HCT116 (cell line): ENCODE measurements at regions not wholly inside any gene's neighbourhood (a gene's known extent, or its start where the extent isn't known, plus 50 kb on each side); places are given as distances from the start of the nearest gene placed in this dataset.

Experiments
- ATAC-seq: fragments of 200-7000 bp; cut with Tn5 transposase; 2 replicates; pipeline ENCODE4 v1.9.1; 2020; ENCODE audit warnings: mild to moderate bottlenecking, moderate library complexity
- BruUV-seq: library from RNA; stranded (reverse); fragments of 400-500 nt; replicated peaks from 2 replicates; lab custom pipeline; 2021; lab: Mats Ljungman, UMichigan
- CTCF ChIA-PET: fragments of 300-600 bp; sonication (Branson Sonifier 250); formaldehyde crosslinking; loops from one replicate; lab custom pipeline; 2021; ENCODE audit warnings: antibody characterized with exemption; lab: Charles Lee
- POLR2A ChIA-PET: fragments of 300-600, 350-600 bp; sonication (Branson Sonifier 250); formaldehyde crosslinking; loops from one replicate; lab custom pipeline; 2021; ENCODE audit warnings: antibody characterized with exemption; lab: Charles Lee
- RAD21 ChIA-PET, 2 experiments: fragments of 300-600 bp; sonication (Branson Sonifier 250); formaldehyde crosslinking; loops; one replicate each; lab custom pipeline; 2023; ENCODE audit warnings: low total read pairs in 2 of 2; ENCODE audit not compliant: uncharacterized antibody in 2 of 2, unreplicated experiment in 2 of 2, low non-redundant PET in 1 of 2; lab: Charles Lee
- DNase-seq: peaks from one replicate; pipeline ENCODE4 v3.0.0-alpha.2; 2010; ENCODE audit warnings: low read depth, low spot score
- H2AFZ ChIP-seq: fragments of 200-600 bp; shearing (Covaris generic), sonication (generic); 2 replicates; pipeline ENCODE4 v1.6.1; 2017; ENCODE audit warnings: low read depth, mixed run types, mixed read lengths, antibody characterized with exemption, low read length; ENCODE audit not compliant: poor library complexity, severe bottlenecking
- H3K27ac ChIP-seq: 2 replicates; pipeline ENCODE4 v1.5.1; 2012; ENCODE audit warnings: low read depth, low read length
- H3K27me3 ChIP-seq: fragments of 200-600 bp; sonication (generic); 2 replicates; pipeline ENCODE4 v1.6.1; 2016; ENCODE audit warnings: mixed run types, low read length, mixed read lengths; ENCODE audit not compliant: insufficient read depth
- H3K36me3 ChIP-seq, 2 experiments: fragments of 200-500 bp in 1 of 2; fragments of 200-600 bp in 1 of 2; sonication (Bioruptor generic) in 1 of 2; sonication (generic) in 1 of 2; 2 replicates each; pipeline versions ENCODE4 v1.5.1 to v1.6.1; 2014 to 2016; ENCODE audit warnings: low read length in 2 of 2, inconsistent platforms in 1 of 2, mixed read lengths in 1 of 2, mixed run types in 1 of 2; ENCODE audit not compliant: insufficient read depth in 2 of 2, control insufficient read depth in 1 of 2
- H3K4me1 ChIP-seq, 2 experiments: fragments of 200-600 bp in 1 of 2; sonication (generic) in 1 of 2; 2 replicates each; pipeline versions ENCODE4 v1.5.1 to v1.6.1; 2012 to 2017; ENCODE audit warnings: low read length in 2 of 2, inconsistent platforms in 1 of 2, mild to moderate bottlenecking in 1 of 2, mixed read lengths in 1 of 2, mixed run types in 1 of 2, moderate library complexity in 1 of 2; ENCODE audit not compliant: insufficient read depth in 2 of 2, control insufficient read depth in 1 of 2
- H3K4me2 ChIP-seq: fragments of 200-600 bp; sonication (generic); 2 replicates; pipeline ENCODE4 v1.6.1; 2017; ENCODE audit warnings: mixed run types, low read length, mixed read lengths
- H3K4me3 ChIP-seq, 2 experiments: fragments of 200-600 bp in 1 of 2; sonication (generic) in 1 of 2; replicated peaks in 1 of 2; 2 replicates each; pipeline ENCODE4 v1.5.1; 2011 to 2016; ENCODE audit warnings: low read length in 2 of 2, control low read depth in 1 of 2, low read depth in 1 of 2, mild to moderate bottlenecking in 1 of 2, mixed read lengths in 1 of 2, mixed run types in 1 of 2
- H3K79me2 ChIP-seq: fragments of 200-600 bp; sonication (generic); 2 replicates; pipeline ENCODE4 v1.6.1; 2017; ENCODE audit warnings: mild to moderate bottlenecking, mixed run types, low read length, moderate library complexity, mixed read lengths; ENCODE audit not compliant: insufficient read depth
- H3K9ac ChIP-seq: fragments of 200-600 bp; sonication (generic); 2 replicates; pipeline ENCODE4 v1.6.1; 2016; ENCODE audit warnings: low read length, mixed read lengths
- H3K9me2 ChIP-seq: fragments of 200-600 bp; sonication (generic), shearing (Covaris generic); 2 replicates; pipeline ENCODE4 v1.6.1; 2017; ENCODE audit warnings: mixed run types, mild to moderate bottlenecking, moderate library complexity; ENCODE audit not compliant: insufficient read depth
- H3K9me3 ChIP-seq, 2 experiments: fragments of 200-500 bp in 1 of 2; fragments of 200-600 bp in 1 of 2; sonication (Bioruptor generic) in 1 of 2; sonication (generic) in 1 of 2; 2 replicates each; pipeline ENCODE4 v1.6.1; 2014 to 2017; ENCODE audit warnings: low read length in 2 of 2, mixed read lengths in 2 of 2, inconsistent platforms in 1 of 2, low read depth in 1 of 2, mild to moderate bottlenecking in 1 of 2, mixed run types in 1 of 2, moderate library complexity in 1 of 2; ENCODE audit not compliant: control insufficient read depth in 1 of 2, insufficient read depth in 1 of 2
- H4K20me1 ChIP-seq: fragments of 200-600 bp; sonication (generic), shearing (Covaris generic); 2 replicates; pipeline ENCODE4 v1.6.1; 2017; ENCODE audit warnings: mixed run types, mild to moderate bottlenecking, moderate library complexity; ENCODE audit not compliant: insufficient read depth
- CEBPB ChIP-seq: IDR thresholded peaks from 2 replicates; pipeline ENCODE4 v1.6.1; 2012; ENCODE audit warnings: low read depth
- EGR1 ChIP-seq: IDR thresholded peaks from 2 replicates; pipeline ENCODE4 v1.6.1; 2012; ENCODE audit warnings: low read depth
- ELF1 ChIP-seq: IDR thresholded peaks from 2 replicates; pipeline ENCODE4 v1.6.1; 2012; ENCODE audit warnings: low read depth, borderline replicate concordance
- EZH2 ChIP-seq: fragments of 200-600 bp; sonication (generic); IDR thresholded peaks from 2 replicates; pipeline ENCODE4 v1.6.1; 2017; ENCODE audit warnings: antibody characterized with exemption, mixed run types
- FOSL1 ChIP-seq: IDR thresholded peaks from 2 replicates; pipeline ENCODE4 v1.6.1; 2012; ENCODE audit warnings: low read depth
- POLR2A ChIP-seq: IDR thresholded peaks from 2 replicates; pipeline ENCODE4 v1.7.0; 2011; ENCODE audit warnings: borderline replicate concordance; ENCODE audit not compliant: insufficient read depth, insufficient read length; ENCODE audit errors: extremely low read depth
- POLR2AphosphoS5 ChIP-seq: IDR thresholded peaks from 2 replicates; pipeline ENCODE4 v1.6.1; 2011; ENCODE audit warnings: mild to moderate bottlenecking, low read depth, low read length, moderate library complexity
- RAD21 ChIP-seq: IDR thresholded peaks from 2 replicates; pipeline ENCODE4 v1.6.1; 2012; ENCODE audit warnings: low read depth, mild to moderate bottlenecking
- REST ChIP-seq: IDR thresholded peaks from 2 replicates; pipeline ENCODE4 v1.6.1; 2012; ENCODE audit warnings: low read depth
- SIN3A ChIP-seq: IDR thresholded peaks from 2 replicates; pipeline ENCODE4 v1.6.1; 2012; ENCODE audit warnings: low read depth
- SP1 ChIP-seq: IDR thresholded peaks from 2 replicates; pipeline ENCODE4 v1.6.1; 2012; ENCODE audit warnings: low read depth
- SRF ChIP-seq: IDR thresholded peaks from 2 replicates; pipeline ENCODE4 v1.6.1; 2012; ENCODE audit warnings: low read depth
- TCF7L2 ChIP-seq: IDR thresholded peaks from 2 replicates; pipeline ENCODE4 v1.7.0; 2011; ENCODE audit warnings: borderline replicate concordance, inconsistent platforms; ENCODE audit not compliant: insufficient read depth, insufficient read length; ENCODE audit errors: extremely low read depth
- YY1 ChIP-seq: IDR thresholded peaks from 2 replicates; pipeline ENCODE4 v1.6.1; 2011; ENCODE audit warnings: low read length, low read depth, moderate library complexity, mild to moderate bottlenecking; ENCODE audit not compliant: insufficient replicate concordance; ENCODE audit errors: extremely low read depth
- ZFX ChIP-seq: fragments of 450-650 bp; IDR thresholded peaks from 2 replicates; pipeline ENCODE4 v1.6.1; 2017
- intact Hi-C: fragments of 100-400 bp; cut with micrococcal nuclease; formaldehyde crosslinking; loops from 2 replicates; pipeline ENCODE4 v1.10.0; 2022
- TF ChIP-seq, protein P1 (sequence below): IDR thresholded peaks from 2 replicates; pipeline ENCODE4 v1.6.1; 2012
- TF ChIP-seq, protein P2 (sequence below): IDR thresholded peaks from 2 replicates; pipeline ENCODE4 v1.6.1; 2012

GRCh38 chr3:127121885-127122284 is 71.0 kb upstream of the PRR23E start:
- no peaks in the 10 kb centered on the region for H3K79me2 ChIP-seq
- H4K20me1 ChIP-seq = no peaks in the 10 kb centered on the region
- no peaks in the 10 kb centered on the region for H3K9me2 ChIP-seq
- H3K9ac ChIP-seq = no peak overlapping the region
- H3K27ac ChIP-seq = no peak overlapping the region
- BruUV-seq = no TSS peak
- H3K9me3 ChIP-seq = no peaks in the 10 kb centered on the region
- ChIA-PET POLR2A (no interaction called here), RAD21 (no interaction called here), CTCF (no interaction called here)
- no peaks in the 10 kb centered on the region for H3K4me1 ChIP-seq
- no peak overlapping the region for H3K4me3 ChIP-seq
- H3K4me2 ChIP-seq = no peak overlapping the region
- H2AFZ ChIP-seq = no peak overlapping the region
- H3K36me3 ChIP-seq = no peaks in the 10 kb centered on the region
- ATAC-seq = no peak
- TF ChIP-seq RAD21 (no peak), SRF (no peak), EGR1 (no peak)
- TF ChIP-seq, protein P1, sequence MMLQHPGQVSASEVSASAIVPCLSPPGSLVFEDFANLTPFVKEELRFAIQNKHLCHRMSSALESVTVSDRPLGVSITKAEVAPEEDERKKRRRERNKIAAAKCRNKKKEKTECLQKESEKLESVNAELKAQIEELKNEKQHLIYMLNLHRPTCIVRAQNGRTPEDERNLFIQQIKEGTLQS = no peak
- H3K27me3 ChIP-seq = peaks cover 20% of the 10 kb centered on the region
- no peak for DNase-seq
- intact Hi-C loops = no loop called here

GRCh38 chr3:127123533-127123932 is 69.4 kb upstream of the PRR23E start:
- H3K36me3 ChIP-seq = no peaks in the 10 kb centered on the region
- H3K4me2 ChIP-seq = no peak overlapping the region
- BruUV-seq = no TSS peak
- H3K9me2 ChIP-seq = no peaks in the 10 kb centered on the region
- H3K27me3 ChIP-seq = peaks cover 28% of the 10 kb centered on the region
- ChIA-PET POLR2A (no interaction called here), CTCF (no interaction called here), RAD21 (no interaction called here)
- intact Hi-C loops = no loop called here
- DNase-seq = no peak
- no peaks in the 10 kb centered on the region for H3K79me2 ChIP-seq
- no peak for ATAC-seq
- no peak overlapping the region for H3K4me3 ChIP-seq
- H3K9ac ChIP-seq = no peak overlapping the region
- no peak overlapping the region for H3K27ac ChIP-seq
- no peak overlapping the region for H2AFZ ChIP-seq
- no peaks in the 10 kb centered on the region for H3K9me3 ChIP-seq
- H3K4me1 ChIP-seq = no peaks in the 10 kb centered on the region
- H4K20me1 ChIP-seq = no peaks in the 10 kb centered on the region
- TF ChIP-seq, protein P1 = no peak
- no peak for TF ChIP-seq CEBPB
- TF ChIP-seq, protein P2, sequence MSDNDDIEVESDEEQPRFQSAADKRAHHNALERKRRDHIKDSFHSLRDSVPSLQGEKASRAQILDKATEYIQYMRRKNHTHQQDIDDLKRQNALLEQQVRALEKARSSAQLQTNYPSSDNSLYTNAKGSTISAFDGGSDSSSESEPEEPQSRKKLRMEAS = no peak
- TF ChIP-seq SRF = no peak
- TF ChIP-seq ELF1 = no peak
- TF ChIP-seq EZH2 = no peak
- no peak for TF ChIP-seq POLR2AphosphoS5
- no peak for TF ChIP-seq EGR1
- no peak for TF ChIP-seq REST
- TF ChIP-seq SIN3A = no peak
- TF ChIP-seq YY1 = no peak
- no peak for TF ChIP-seq ZFX
- TF ChIP-seq POLR2A = no peak
- TF ChIP-seq TCF7L2 = no peak
- no peak for TF ChIP-seq SP1
- no peak for TF ChIP-seq FOSL1
- no peak for TF ChIP-seq RAD21
